Left renal cortex interstitium (tissue), 4 donors: ENCODE measurements at regions not wholly inside any gene's neighbourhood (a gene's known extent, or its start where the extent isn't known, plus 50 kb on each side); places are given as distances from the start of the nearest gene placed in this dataset.
"Not testable (repeated sequence)": the region's sequence is repeated elsewhere in the genome, so short reads cannot be mapped to it uniquely, and the experiment has no call there.

Experiments
- DNase-seq, 4 donors: peaks; one replicate each; pipeline ENCODE4 v3.0.0-alpha.2; 2013; ENCODE audit warnings: low read depth in 4 of 4, low spot score in 2 of 4, missing footprints in 1 of 4

- DNase-seq: no peak
Observed at GRCh38 chr13:59034198-59034597, 1129.5 kb downstream of the DIAPH3 start.

GRCh38 chr13:59038824-59039223, 1124.9 kb downstream of the DIAPH3 start:
- no peak for DNase-seq

GRCh38 chr13:59043016-59043415, 1120.7 kb downstream of the DIAPH3 start:
- no peak for DNase-seq

- no peak for DNase-seq
Observed at GRCh38 chr13:59047546-59047945, 1116.2 kb downstream of the DIAPH3 start.

- no peak for DNase-seq
Observed at GRCh38 chr13:59061621-59062020, 1102.1 kb downstream of the DIAPH3 start.

- no peak for DNase-seq
Observed at GRCh38 chr13:59064042-59064441, 1099.7 kb downstream of the DIAPH3 start.

- DNase-seq: not testable (repeated sequence)
Observed at GRCh38 chr13:59076386-59076785, 1087.3 kb downstream of the DIAPH3 start.

- no peak for DNase-seq
Observed at GRCh38 chr13:59086147-59086546, 1077.6 kb downstream of the DIAPH3 start.

- DNase-seq: no peak
Observed at GRCh38 chr13:59088716-59089115, 1075.0 kb downstream of the DIAPH3 start.

GRCh38 chr13:59094181-59094580, 1069.5 kb downstream of the DIAPH3 start:
- DNase-seq: no peak

- DNase-seq: no peak
Observed at GRCh38 chr13:59099182-59099974, 1064.3 kb downstream of the DIAPH3 start.

- no peak for DNase-seq
Observed at GRCh38 chr13:59103004-59103768, 1060.5 kb downstream of the DIAPH3 start.

GRCh38 chr13:59111751-59112171, 1052.0 kb downstream of the DIAPH3 start:
- DNase-seq: no peak

GRCh38 chr13:59112221-59112718, 1051.5 kb downstream of the DIAPH3 start:
- no peak for DNase-seq

GRCh38 chr13:59119475-59119874, 1044.3 kb downstream of the DIAPH3 start:
- no peak for DNase-seq

- DNase-seq: no peak
Observed at GRCh38 chr13:59120297-59120843, 1043.4 kb downstream of the DIAPH3 start.

GRCh38 chr13:59121507-59121906, 1042.2 kb downstream of the DIAPH3 start:
- DNase-seq: no peak

- no peak for DNase-seq
Observed at GRCh38 chr13:59126474-59126873, 1037.3 kb downstream of the DIAPH3 start.

- DNase-seq: no peak
Observed at GRCh38 chr13:59133903-59134302, 1029.8 kb downstream of the DIAPH3 start.

GRCh38 chr13:59144700-59145099, 1019.0 kb downstream of the DIAPH3 start:
- no peak for DNase-seq

- no peak for DNase-seq
Observed at GRCh38 chr13:59145381-59145780, 1018.3 kb downstream of the DIAPH3 start.
